ENCODE measurements at regions not wholly inside any gene's neighbourhood (a gene's known extent, or its start where the extent isn't known, plus 50 kb on each side); places are given as distances from the start of the nearest gene placed in this dataset.

GRCh38 chr18:51988277-51988676 lies 351.7 kb upstream of the DCC start:
- WGBS, 2 donors = 0 to 14% methylated on average over 2 of the region's 2 CpGs

GRCh38 chr18:51997129-51997528 lies 342.9 kb upstream of the DCC start:
- no peak for DNase-seq (ENCODE audit: low spot score in 2 of 2)
- Histone ChIP-seq H3K9me3 (no peaks in the 10 kb centered on the region), H3K27me3 (no peaks in the 10 kb centered on the region), H3K27ac (no peak overlapping the region), H3K4me3 (no peak overlapping the region), H3K4me1 (no peaks in the 10 kb centered on the region), H3K36me3 (no peaks in the 10 kb centered on the region)
- TF ChIP-seq POLR2A (IDR thresholded peaks at IDR 0.05) (no peak), EP300 (IDR thresholded peaks at IDR 0.05) (no peak), CTCF (IDR thresholded peaks at IDR 0.05) (no peak)
- WGBS, 2 donors = 78 to 91% methylated on average over 2 of the region's 2 CpGs

More at GRCh38 chr18:51988277-51988676, 351.7 kb upstream of the DCC start:
- TF ChIP-seq CTCF (IDR thresholded peaks at IDR 0.05) (no peak), POLR2A (IDR thresholded peaks at IDR 0.05) (no peak), EP300 (IDR thresholded peaks at IDR 0.05) (no peak)
- H3K4me3 ChIP-seq = no peak overlapping the region
- H3K27me3 ChIP-seq = no peaks in the 10 kb centered on the region
- H3K27ac ChIP-seq = no peak overlapping the region
- H3K9me3 ChIP-seq = no peaks in the 10 kb centered on the region
- H3K36me3 ChIP-seq = no peaks in the 10 kb centered on the region
- no peaks in the 10 kb centered on the region for H3K4me1 ChIP-seq
- DNase-seq (ENCODE audit: low spot score in 2 of 2) = no peak

- Histone ChIP-seq H3K4me3 (no peak overlapping the region), H3K27ac (no peak overlapping the region), H3K36me3 (no peaks in the 10 kb centered on the region), H3K4me1 (no peaks in the 10 kb centered on the region), H3K9me3 (no peaks in the 10 kb centered on the region), H3K27me3 (no peaks in the 10 kb centered on the region)
- WGBS, 2 donors = 64 to 66% methylated on average over 3 of the region's 3 CpGs
- DNase-seq (ENCODE audit: low spot score in 2 of 2) = no peak
- TF ChIP-seq EP300 (IDR thresholded peaks at IDR 0.05) (no peak), CTCF (IDR thresholded peaks at IDR 0.05) (no peak), POLR2A (IDR thresholded peaks at IDR 0.05) (no peak)
Observed at GRCh38 chr18:51998066-51998465, 341.9 kb upstream of the DCC start.

- no peak overlapping the region for H3K27ac ChIP-seq
- H3K27me3 ChIP-seq = no peaks in the 10 kb centered on the region
- TF ChIP-seq CTCF (IDR thresholded peaks at IDR 0.05) = no peak
- no peak for TF ChIP-seq EP300 (IDR thresholded peaks at IDR 0.05)
- no peak for TF ChIP-seq POLR2A (IDR thresholded peaks at IDR 0.05)
- no peaks in the 10 kb centered on the region for H3K9me3 ChIP-seq
- no peak for DNase-seq (ENCODE audit: low spot score in 2 of 2)
- no peaks in the 10 kb centered on the region for H3K4me1 ChIP-seq
- no peak overlapping the region for H3K4me3 ChIP-seq
- no peaks in the 10 kb centered on the region for H3K36me3 ChIP-seq
- 82 to 90% methylated on average over 3 of the region's 3 CpGs for WGBS, 2 donors
Observed at GRCh38 chr18:51998711-51999110, 341.3 kb upstream of the DCC start.

GRCh38 chr18:51999351-51999750 lies 340.6 kb upstream of the DCC start:
- 69 to 70% methylated on average over 2 of the region's 2 CpGs for WGBS, 2 donors
- TF ChIP-seq POLR2A (IDR thresholded peaks at IDR 0.05) (no peak), EP300 (IDR thresholded peaks at IDR 0.05) (no peak), CTCF (IDR thresholded peaks at IDR 0.05) (no peak)
- H3K4me3 ChIP-seq = no peak overlapping the region
- DNase-seq (ENCODE audit: low spot score in 2 of 2) = no peak
- H3K27ac ChIP-seq = no peak overlapping the region
- H3K36me3 ChIP-seq = no peaks in the 10 kb centered on the region
- no peaks in the 10 kb centered on the region for H3K4me1 ChIP-seq
- H3K9me3 ChIP-seq = no peaks in the 10 kb centered on the region
- H3K27me3 ChIP-seq = no peaks in the 10 kb centered on the region
